ENCODE measurements at regions not wholly inside any gene's neighbourhood (a gene's known extent, or its start where the extent isn't known, plus 50 kb on each side); places are given as distances from the start of the nearest gene placed in this dataset.

DNA sequence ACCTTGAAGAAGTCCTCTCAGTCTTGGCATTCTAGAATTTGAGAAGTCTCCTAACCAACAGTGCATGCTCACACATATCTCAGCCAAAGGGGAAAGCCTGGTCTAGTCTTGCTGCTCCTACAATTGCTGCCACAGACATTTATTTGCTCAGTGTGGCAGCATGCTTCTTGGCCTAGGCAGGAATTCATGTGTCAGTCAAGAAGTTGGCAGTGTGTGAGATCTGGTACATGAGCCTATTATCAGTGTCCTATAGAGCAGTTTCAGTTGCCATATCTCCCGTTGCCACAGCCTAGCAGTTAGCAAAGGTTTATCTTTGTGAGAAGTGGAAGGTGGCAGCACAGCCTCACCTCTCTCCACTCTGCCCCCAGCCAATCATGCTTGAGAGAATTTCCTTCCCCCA is 176.9 kb upstream of the ARHGEF9 start:
- intact Hi-C loops (cut with micrococcal nuclease) = no loop called here
- ChIA-PET POLR2A (no interaction called here), CTCF (no interaction called here)
- Mint-ChIP-seq H3K4me3 (no peak overlapping the region), H3K9me3 (peaks cover 7% of the 10 kb centered on the region), H3K27me3 (no peaks in the 10 kb centered on the region), H3K36me3 (ENCODE audit: low read depth) (peaks cover 2% of the 10 kb centered on the region), H3K4me1 (ENCODE audit: low read depth) (no peaks in the 10 kb centered on the region), H3K27ac (no peak overlapping the region)
- DNase-seq (no peak), ATAC-seq (no peak)
- TF ChIP-seq, protein P1, sequence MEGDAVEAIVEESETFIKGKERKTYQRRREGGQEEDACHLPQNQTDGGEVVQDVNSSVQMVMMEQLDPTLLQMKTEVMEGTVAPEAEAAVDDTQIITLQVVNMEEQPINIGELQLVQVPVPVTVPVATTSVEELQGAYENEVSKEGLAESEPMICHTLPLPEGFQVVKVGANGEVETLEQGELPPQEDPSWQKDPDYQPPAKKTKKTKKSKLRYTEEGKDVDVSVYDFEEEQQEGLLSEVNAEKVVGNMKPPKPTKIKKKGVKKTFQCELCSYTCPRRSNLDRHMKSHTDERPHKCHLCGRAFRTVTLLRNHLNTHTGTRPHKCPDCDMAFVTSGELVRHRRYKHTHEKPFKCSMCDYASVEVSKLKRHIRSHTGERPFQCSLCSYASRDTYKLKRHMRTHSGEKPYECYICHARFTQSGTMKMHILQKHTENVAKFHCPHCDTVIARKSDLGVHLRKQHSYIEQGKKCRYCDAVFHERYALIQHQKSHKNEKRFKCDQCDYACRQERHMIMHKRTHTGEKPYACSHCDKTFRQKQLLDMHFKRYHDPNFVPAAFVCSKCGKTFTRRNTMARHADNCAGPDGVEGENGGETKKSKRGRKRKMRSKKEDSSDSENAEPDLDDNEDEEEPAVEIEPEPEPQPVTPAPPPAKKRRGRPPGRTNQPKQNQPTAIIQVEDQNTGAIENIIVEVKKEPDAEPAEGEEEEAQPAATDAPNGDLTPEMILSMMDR (IDR thresholded peaks at IDR 0.05) = no peak

DNA sequence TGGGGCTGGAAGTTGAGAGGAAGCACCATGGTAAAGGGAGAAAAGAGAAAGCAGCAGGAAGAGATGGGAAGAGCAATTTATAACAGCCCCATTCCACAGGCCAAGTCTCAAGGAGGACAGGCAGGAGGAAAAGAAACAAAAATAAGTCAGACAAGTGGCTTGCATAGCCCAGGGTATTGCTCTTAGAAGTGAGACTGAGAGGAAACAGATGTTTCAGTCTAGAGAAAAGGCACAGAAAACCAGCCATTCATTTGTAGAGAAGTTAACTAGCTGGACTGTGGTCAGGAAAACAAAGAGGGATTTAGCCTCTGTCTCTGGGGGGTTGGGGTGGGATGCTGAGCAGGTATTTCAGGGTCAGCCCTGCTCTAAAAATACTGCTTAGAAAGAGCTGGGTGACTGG is 175.0 kb upstream of the ARHGEF9 start:
- TF ChIP-seq, protein P1 (IDR thresholded peaks at IDR 0.05) = no peak
- ATAC-seq (no peak), DNase-seq (no peak)

DNA sequence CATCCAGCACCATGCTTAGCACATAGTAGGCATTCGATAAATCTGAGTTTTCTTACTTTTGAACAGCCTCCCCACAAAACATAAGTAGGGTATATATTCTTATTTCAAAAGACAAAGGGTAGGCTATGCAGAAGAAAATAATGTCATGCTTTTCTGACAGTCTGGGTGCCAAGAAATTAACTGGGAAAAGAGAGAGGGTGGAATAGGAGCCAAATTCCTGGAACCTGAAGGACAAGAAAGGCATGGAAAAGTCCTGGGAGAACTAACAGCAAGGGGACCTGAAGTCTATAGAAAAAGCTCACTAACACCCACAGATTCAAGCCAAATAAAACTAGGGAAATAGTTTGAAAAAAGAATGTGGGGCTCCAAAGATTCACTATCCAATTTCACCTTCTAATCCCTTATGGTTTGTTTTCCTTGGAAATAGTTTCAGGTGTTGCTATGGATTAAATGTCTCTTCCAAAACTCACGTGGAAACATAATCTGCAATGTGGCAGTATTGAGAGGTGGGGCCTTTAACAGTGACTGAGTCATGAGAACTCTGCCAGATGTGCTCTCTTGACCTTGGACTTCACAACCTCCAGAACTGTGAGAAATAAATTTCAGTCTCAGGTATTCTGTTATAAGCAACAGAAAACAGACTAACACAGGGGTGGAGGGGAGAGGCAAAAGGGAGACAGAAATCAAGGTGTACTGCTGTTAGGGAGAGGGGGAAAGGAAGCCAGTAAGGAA is 173.3 kb upstream of the ARHGEF9 start:
- TF ChIP-seq, protein P1 (IDR thresholded peaks at IDR 0.05) = no peak
- ChIA-PET CTCF (no interaction called here), POLR2A (no interaction called here)
- intact Hi-C loops (cut with micrococcal nuclease) = no loop called here
- no peak for DNase-seq
- Mint-ChIP-seq H3K4me1 (ENCODE audit: low read depth) (no peaks in the 10 kb centered on the region), H3K4me3 (no peak overlapping the region), H3K36me3 (ENCODE audit: low read depth) (peaks cover 2% of the 10 kb centered on the region), H3K9me3 (peaks cover 12% of the 10 kb centered on the region), H3K27me3 (no peaks in the 10 kb centered on the region), H3K27ac (no peak overlapping the region)
- no peak for ATAC-seq

More for the DNA sequence above, 175.0 kb upstream of the ARHGEF9 start:
- Mint-ChIP-seq H3K9me3 (peaks cover 4% of the 10 kb centered on the region), H3K4me1 (ENCODE audit: low read depth) (no peaks in the 10 kb centered on the region), H3K4me3 (no peak overlapping the region), H3K27ac (no peak overlapping the region), H3K27me3 (no peaks in the 10 kb centered on the region), H3K36me3 (ENCODE audit: low read depth) (peaks cover 2% of the 10 kb centered on the region)
- ChIA-PET CTCF (no interaction called here), POLR2A (no interaction called here)
- intact Hi-C loops (cut with micrococcal nuclease) = no loop called here

DNA sequence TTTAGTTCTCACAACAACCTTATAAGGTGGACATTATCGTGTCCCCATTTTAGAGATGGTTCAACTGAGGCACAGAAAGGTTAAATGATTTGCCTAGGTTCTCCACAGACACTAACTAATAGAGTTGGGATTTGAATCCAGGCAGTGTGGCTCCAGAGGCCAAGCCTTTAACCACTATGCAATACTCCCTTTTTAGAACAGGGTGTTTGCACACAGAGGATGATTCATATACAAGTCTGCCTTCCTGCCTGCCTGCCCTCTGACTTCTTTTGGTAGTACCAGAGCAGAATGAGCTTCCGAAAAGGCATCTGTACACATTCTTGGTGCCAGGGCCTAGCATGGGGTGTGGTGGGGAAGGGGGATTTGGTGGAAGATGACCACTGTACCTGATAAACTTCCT is 150.8 kb upstream of the ARHGEF9 start:
- peaks cover 8% of the 10 kb centered on the region for H3K9me3 Mint-ChIP-seq
- no peaks in the 10 kb centered on the region for H3K36me3 Mint-ChIP-seq (ENCODE audit: low read depth)
- DNase-seq (no peak), ATAC-seq (no peak)
- no peak overlapping the region for H3K27ac Mint-ChIP-seq
- H3K4me3 Mint-ChIP-seq = no peak overlapping the region
- intact Hi-C loops (cut with micrococcal nuclease) = no loop called here
- POLR2A ChIA-PET = no interaction called here
- H3K4me1 Mint-ChIP-seq (ENCODE audit: low read depth) = no peaks in the 10 kb centered on the region
- TF ChIP-seq, protein P1 (IDR thresholded peaks at IDR 0.05) = no peak
- no peaks in the 10 kb centered on the region for H3K27me3 Mint-ChIP-seq
- CTCF ChIA-PET = no interaction called here

DNA sequence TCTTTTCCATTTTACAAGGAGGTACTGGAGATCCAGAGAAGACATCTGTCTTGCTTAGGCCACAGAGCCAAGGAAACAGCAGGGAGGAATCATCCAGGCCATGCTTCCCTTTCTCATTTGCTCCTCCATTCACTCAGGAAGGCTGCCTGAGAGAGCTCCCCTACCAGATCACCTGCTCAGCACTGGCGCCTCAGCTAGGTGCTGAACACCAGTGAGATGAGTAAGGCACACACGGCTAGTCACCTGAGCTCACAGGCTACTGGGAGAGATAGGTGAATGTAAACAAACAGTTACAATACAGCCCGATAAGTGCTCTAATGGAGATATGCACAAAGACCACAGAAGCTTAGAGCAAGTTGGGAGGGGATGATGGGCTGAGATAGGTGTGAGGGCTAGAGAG is 149.8 kb upstream of the ARHGEF9 start:
- Mint-ChIP-seq H3K27me3 (no peaks in the 10 kb centered on the region), H3K4me1 (ENCODE audit: low read depth) (no peaks in the 10 kb centered on the region), H3K9me3 (peaks cover 8% of the 10 kb centered on the region), H3K36me3 (ENCODE audit: low read depth) (no peaks in the 10 kb centered on the region), H3K27ac (no peak overlapping the region), H3K4me3 (no peak overlapping the region)
- ATAC-seq (no peak), DNase-seq (no peak)
- CTCF ChIA-PET = no interaction called here
- POLR2A ChIA-PET = no interaction called here
- TF ChIP-seq, protein P1 (IDR thresholded peaks at IDR 0.05) = no peak
- intact Hi-C loops (cut with micrococcal nuclease) = no loop called here

Measured in activated CD8-positive, alpha-beta T cell treated with anti-CD3 and anti-CD28 coated beads for 36 hours (primary cell).